Transverse colon (tissue), 4 donors: ENCODE measurements at regions not wholly inside any gene's neighbourhood (a gene's known extent, or its start where the extent isn't known, plus 50 kb on each side); places are given as distances from the start of the nearest gene placed in this dataset.
"Not testable (repeated sequence)": the region's sequence is repeated elsewhere in the genome, so short reads cannot be mapped to it uniquely, and the experiment has no call there.

Experiments used
- CTCF ChIP-seq, 5 experiments: fragments of 200-600 bp in 3 of 5; fragments of 450-650 bp in 2 of 5; sonication (generic) in 3 of 5; IDR thresholded peaks; 1 replicate in 2 of 5; 2 replicates in 3 of 5; pipeline ENCODE4 v1.5.1; 2016 to 2017; ENCODE audit warnings: antibody characterized with exemption in 5 of 5, inconsistent platforms in 3 of 5, mild to moderate bottlenecking in 2 of 5, moderate library complexity in 1 of 5
- POLR2A ChIP-seq: fragments of 450-650 bp; IDR thresholded peaks from one replicate; pipeline ENCODE4 v1.6.1; 2016; ENCODE audit warnings: antibody characterized with exemption, mild to moderate bottlenecking, moderate library complexity
- POLR2AphosphoS5 ChIP-seq, 3 donors: sonication (generic); formaldehyde crosslinking; IDR thresholded peaks; one replicate each; pipeline ENCODE4 v1.6.1; 2016; ENCODE audit warnings: antibody characterized with exemption in 3 of 3

GRCh38 chr5:99471178-99471577 is 542.4 kb upstream of the CHD1 start:
- not testable (repeated sequence) for TF ChIP-seq CTCF (IDR thresholded peaks at IDR 0.05); POLR2A; POLR2AphosphoS5 (IDR thresholded peaks at IDR 0.05)
